NCI-H446 treated with DMSO at 0.1 percent for 48 hours (cell line): ENCODE measurements at regions not wholly inside any gene's neighbourhood (a gene's known extent, or its start where the extent isn't known, plus 50 kb on each side); places are given as distances from the start of the nearest gene placed in this dataset.

Source experiments
- DNase-seq: peaks from one replicate; lab custom pipeline; 2025; lab: John Stamatoyannopoulos, UW

GRCh38 chr2:155389224-155389623 is 690.7 kb downstream of the KCNJ3 start:
- no peak for DNase-seq

GRCh38 chr2:155384555-155385123 is 686.1 kb downstream of the KCNJ3 start:
- DNase-seq: peak; percentile 9

- no peak for DNase-seq
Observed at GRCh38 chr2:155382776-155383175, 684.3 kb downstream of the KCNJ3 start.

- DNase-seq: peak; percentile 44
Observed at GRCh38 chr2:155381436-155381835, 682.9 kb downstream of the KCNJ3 start.

GRCh38 chr2:155379494-155379893 is 681.0 kb downstream of the KCNJ3 start:
- DNase-seq: no peak

- DNase-seq: no peak
Observed at GRCh38 chr2:155377931-155378444, 679.5 kb downstream of the KCNJ3 start.

- DNase-seq: peak; percentile 69
Observed at GRCh38 chr2:155377266-155377680, 678.8 kb downstream of the KCNJ3 start.

GRCh38 chr2:155372969-155373368 is 674.5 kb downstream of the KCNJ3 start:
- DNase-seq: peak; percentile 33

GRCh38 chr2:155368934-155369333 is 670.4 kb downstream of the KCNJ3 start:
- peak; percentile 11 for DNase-seq

- no peak for DNase-seq
Observed at GRCh38 chr2:155364766-155365165, 666.3 kb downstream of the KCNJ3 start.

GRCh38 chr2:155363349-155363888 is 664.9 kb downstream of the KCNJ3 start:
- no peak for DNase-seq

- no peak for DNase-seq
Observed at GRCh38 chr2:155357172-155357571, 658.7 kb downstream of the KCNJ3 start.

- DNase-seq: no peak
Observed at GRCh38 chr2:155356250-155356649, 657.8 kb downstream of the KCNJ3 start.

- no peak for DNase-seq
Observed at GRCh38 chr2:155350783-155351580, 652.5 kb downstream of the KCNJ3 start.

- no peak for DNase-seq
Observed at GRCh38 chr2:155332016-155332415, 633.5 kb downstream of the KCNJ3 start.

GRCh38 chr2:155320236-155320635 is 621.7 kb downstream of the KCNJ3 start:
- DNase-seq: no peak

- no peak for DNase-seq
Observed at GRCh38 chr2:155318710-155319109, 620.2 kb downstream of the KCNJ3 start.

- DNase-seq: no peak
Observed at GRCh38 chr2:155315768-155316167, 617.3 kb downstream of the KCNJ3 start.

GRCh38 chr2:155310589-155310988 is 612.1 kb downstream of the KCNJ3 start:
- peak; percentile 52 for DNase-seq

- DNase-seq: peak; percentile 22
Observed at GRCh38 chr2:155309483-155309882, 611.0 kb downstream of the KCNJ3 start.

- no peak for DNase-seq
Observed at GRCh38 chr2:155308367-155309009, 610.0 kb downstream of the KCNJ3 start.

GRCh38 chr2:155301221-155301620 is 602.7 kb downstream of the KCNJ3 start:
- no peak for DNase-seq

GRCh38 chr2:155298001-155298400 is 599.5 kb downstream of the KCNJ3 start:
- no peak for DNase-seq
